OCI-LY7 (cell line): ENCODE measurements at regions not wholly inside any gene's neighbourhood (a gene's known extent, or its start where the extent isn't known, plus 50 kb on each side); places are given as distances from the start of the nearest gene placed in this dataset.

ENCODE experiments used
- BruUV-seq: library from RNA; stranded (reverse); fragments of 400-500 nt; replicated peaks from 2 replicates; lab custom pipeline; 2021; lab: Mats Ljungman, UMichigan
- CTCF ChIA-PET: fragments of 300-600 bp; sonication (Branson Sonifier 250); formaldehyde crosslinking; loops from one replicate; lab custom pipeline; 2022; ENCODE audit warnings: antibody characterized with exemption; ENCODE audit not compliant: unreplicated experiment; lab: Charles Lee
- POLR2A ChIA-PET: fragments of 300-600 bp; sonication (Branson Sonifier 250); formaldehyde crosslinking; loops from one replicate; lab custom pipeline; 2022; ENCODE audit warnings: antibody characterized with exemption; lab: Charles Lee
- DNase-seq: peaks from one replicate; pipeline ENCODE4 v3.0.0-alpha.2; 2015; ENCODE audit warnings: low spot score
- H2AFZ ChIP-seq: fragments of 200-600 bp; sonication (generic), shearing (Covaris generic); 2 replicates; pipeline ENCODE4 v1.6.1; 2014; ENCODE audit warnings: mild to moderate bottlenecking, antibody characterized with exemption, low read length, moderate library complexity
- H3K27ac ChIP-seq: fragments of 200-600 bp; sonication (generic); 2 replicates; pipeline ENCODE4 v1.5.1; 2014; ENCODE audit warnings: mixed run types, low read depth, mild to moderate bottlenecking, moderate library complexity, low read length, inconsistent platforms; ENCODE audit not compliant: poor library complexity, severe bottlenecking
- H3K36me3 ChIP-seq: fragments of 200-600 bp; sonication (generic); 2 replicates; pipeline ENCODE4 v1.6.1; 2014; ENCODE audit warnings: mild to moderate bottlenecking, antibody characterized with exemption, low read length, moderate library complexity, mixed read lengths; ENCODE audit not compliant: insufficient read depth
- H3K4me1 ChIP-seq: fragments of 200-600 bp; sonication (generic); 2 replicates; pipeline ENCODE4 v1.5.1; 2014; ENCODE audit warnings: mild to moderate bottlenecking, low read length; ENCODE audit not compliant: insufficient read depth, poor library complexity, severe bottlenecking
- H3K4me2 ChIP-seq: fragments of 200-600 bp; sonication (generic); 2 replicates; pipeline ENCODE4 v1.6.1; 2014; ENCODE audit warnings: mild to moderate bottlenecking, low read length
- H3K4me3 ChIP-seq: fragments of 200-600 bp; sonication (generic); 2 replicates; pipeline ENCODE4 v1.5.1; 2014; ENCODE audit warnings: mild to moderate bottlenecking, low read depth, low read length; ENCODE audit not compliant: poor library complexity, severe bottlenecking
- H3K79me2 ChIP-seq: fragments of 200-600 bp; sonication (generic); 2 replicates; pipeline ENCODE4 v1.6.1; 2016; ENCODE audit warnings: low read depth, mild to moderate bottlenecking, low read length, moderate library complexity, mixed read lengths; ENCODE audit not compliant: insufficient read depth
- H3K9me2 ChIP-seq: fragments of 200-600 bp; sonication (generic); 2 replicates; pipeline ENCODE4 v1.6.1; 2016; ENCODE audit warnings: mild to moderate bottlenecking, low read length, mixed read lengths; ENCODE audit not compliant: insufficient read depth
- H3K9me3 ChIP-seq: fragments of 200-600 bp; sonication (generic); 2 replicates; pipeline ENCODE4 v1.6.1; 2014; ENCODE audit warnings: mild to moderate bottlenecking, mixed run types, low read length, mixed read lengths
- H4K20me1 ChIP-seq: fragments of 200-600 bp; sonication (generic); 2 replicates; pipeline ENCODE4 v1.6.1; 2014; ENCODE audit warnings: mild to moderate bottlenecking, antibody characterized with exemption, low read length, moderate library complexity, mixed read lengths; ENCODE audit not compliant: insufficient read depth
- EZH2phosphoT487 ChIP-seq: fragments of 200-600 bp; sonication (generic); IDR thresholded peaks from 2 replicates; pipeline ENCODE4 v1.6.1; 2018; ENCODE audit warnings: low read depth, borderline replicate concordance, mild to moderate bottlenecking, mixed run types, antibody characterized with exemption, low read length, moderate library complexity, mixed read lengths
- intact Hi-C: fragments of 100-400 bp; cut with micrococcal nuclease; formaldehyde crosslinking; loops from one replicate; pipeline ENCODE4 v1.10.0; 2022; ENCODE audit not compliant: unreplicated experiment
- TF ChIP-seq, protein P1 (sequence below): fragments of 200-600 bp; sonication (generic); conservative IDR thresholded peaks from 2 replicates; pipeline ENCODE4 v1.5.1; 2014; ENCODE audit warnings: mild to moderate bottlenecking, antibody characterized with exemption, low read length, moderate library complexity, mixed read lengths

DNA sequence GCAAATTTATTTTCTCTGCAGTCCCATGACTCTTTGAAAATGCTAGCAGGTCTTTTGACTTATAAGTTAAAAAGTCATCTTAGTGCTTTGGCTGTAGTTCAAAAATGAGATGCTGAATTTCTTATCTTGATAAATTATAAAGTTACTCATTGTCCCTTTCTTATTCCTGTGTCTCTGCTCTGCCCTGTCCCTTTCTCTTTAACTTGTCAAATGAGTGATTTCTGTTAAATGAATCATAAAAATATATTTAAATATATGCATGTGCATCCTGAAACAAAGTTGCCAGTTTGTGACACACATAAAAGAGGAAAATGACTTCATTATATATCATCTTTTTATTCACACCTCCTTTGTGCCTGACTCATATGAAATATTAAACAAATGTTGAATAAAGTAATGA lies 1097.3 kb upstream of the EPHA6 start:
- POLR2A ChIA-PET: no interaction called here
- TF ChIP-seq, protein P1, sequence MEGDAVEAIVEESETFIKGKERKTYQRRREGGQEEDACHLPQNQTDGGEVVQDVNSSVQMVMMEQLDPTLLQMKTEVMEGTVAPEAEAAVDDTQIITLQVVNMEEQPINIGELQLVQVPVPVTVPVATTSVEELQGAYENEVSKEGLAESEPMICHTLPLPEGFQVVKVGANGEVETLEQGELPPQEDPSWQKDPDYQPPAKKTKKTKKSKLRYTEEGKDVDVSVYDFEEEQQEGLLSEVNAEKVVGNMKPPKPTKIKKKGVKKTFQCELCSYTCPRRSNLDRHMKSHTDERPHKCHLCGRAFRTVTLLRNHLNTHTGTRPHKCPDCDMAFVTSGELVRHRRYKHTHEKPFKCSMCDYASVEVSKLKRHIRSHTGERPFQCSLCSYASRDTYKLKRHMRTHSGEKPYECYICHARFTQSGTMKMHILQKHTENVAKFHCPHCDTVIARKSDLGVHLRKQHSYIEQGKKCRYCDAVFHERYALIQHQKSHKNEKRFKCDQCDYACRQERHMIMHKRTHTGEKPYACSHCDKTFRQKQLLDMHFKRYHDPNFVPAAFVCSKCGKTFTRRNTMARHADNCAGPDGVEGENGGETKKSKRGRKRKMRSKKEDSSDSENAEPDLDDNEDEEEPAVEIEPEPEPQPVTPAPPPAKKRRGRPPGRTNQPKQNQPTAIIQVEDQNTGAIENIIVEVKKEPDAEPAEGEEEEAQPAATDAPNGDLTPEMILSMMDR: no peak
- TF ChIP-seq EZH2phosphoT487: no peak
- no TSS peak for BruUV-seq

DNA sequence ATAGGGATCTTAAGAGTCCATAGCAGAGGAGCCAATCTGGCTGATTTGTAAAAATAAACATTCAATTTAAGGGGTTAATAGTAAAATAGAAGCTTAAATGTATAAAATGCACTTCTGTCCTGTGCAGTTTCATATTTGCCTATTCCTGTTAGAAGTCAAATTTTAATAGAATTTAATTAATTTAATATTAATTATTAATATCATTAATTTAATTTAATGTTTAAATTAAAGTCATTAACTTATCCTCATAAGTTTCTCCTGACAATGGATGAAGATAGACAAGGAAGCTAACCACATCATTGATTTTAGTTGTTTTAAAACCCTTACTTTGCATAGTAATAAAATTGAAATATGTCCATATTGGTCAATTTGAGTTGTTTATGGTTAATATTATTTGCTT lies 1096.2 kb upstream of the EPHA6 start:
- no TSS peak for BruUV-seq
- no peak for DNase-seq
- intact Hi-C loops: no loop called here
- H3K36me3 ChIP-seq: no peaks in the 10 kb centered on the region
- H2AFZ ChIP-seq: no peak overlapping the region
- ChIA-PET CTCF (no interaction called here), POLR2A (interaction anchor here (0.7 kb wide), 1 partner anchor 20 kb away, joined by 3 read pairs; no protein-coding TSS in a partner anchor)
- H3K4me2 ChIP-seq: no peak overlapping the region
- no peaks in the 10 kb centered on the region for H3K9me2 ChIP-seq
- no peak overlapping the region for H3K27ac ChIP-seq
- H3K79me2 ChIP-seq: no peaks in the 10 kb centered on the region
- no peak overlapping the region for H3K4me3 ChIP-seq
- TF ChIP-seq, protein P1: no peak
- TF ChIP-seq EZH2phosphoT487: no peak
- no peaks in the 10 kb centered on the region for H3K9me3 ChIP-seq
- H4K20me1 ChIP-seq: no peaks in the 10 kb centered on the region
- H3K4me1 ChIP-seq: no peaks in the 10 kb centered on the region

More for the DNA sequence above, 1097.3 kb upstream of the EPHA6 start:
- Histone ChIP-seq H3K4me2 (no peak overlapping the region), H3K36me3 (no peaks in the 10 kb centered on the region), H3K9me3 (no peaks in the 10 kb centered on the region), H3K4me3 (no peak overlapping the region), H2AFZ (no peak overlapping the region), H4K20me1 (no peaks in the 10 kb centered on the region), H3K79me2 (no peaks in the 10 kb centered on the region), H3K27ac (no peak overlapping the region), H3K4me1 (no peaks in the 10 kb centered on the region), H3K9me2 (no peaks in the 10 kb centered on the region)
- CTCF ChIA-PET: no interaction called here
- no peak for DNase-seq
- intact Hi-C loops: no loop called here

DNA sequence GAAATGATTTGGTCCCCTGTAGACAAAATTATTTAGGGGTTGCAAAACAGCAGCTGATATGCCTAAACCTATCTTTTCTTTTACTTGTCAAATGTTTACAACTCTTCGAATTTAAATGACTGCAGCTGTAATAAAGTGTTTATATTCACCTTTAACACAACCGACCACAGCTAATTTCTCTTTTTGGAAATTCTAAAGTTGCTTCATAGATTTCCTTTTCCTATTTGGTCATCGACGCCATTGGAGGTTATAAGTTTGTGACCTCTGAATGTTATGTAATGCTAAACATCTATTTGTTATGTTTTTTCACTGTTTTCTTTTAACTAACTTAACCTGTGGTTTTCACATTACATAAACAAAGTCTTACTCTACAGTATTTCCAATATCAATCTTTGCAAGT lies 1094.9 kb upstream of the EPHA6 start:
- intact Hi-C loops: no loop called here
- BruUV-seq: no TSS peak
- Histone ChIP-seq H3K4me2 (no peak overlapping the region), H3K36me3 (no peaks in the 10 kb centered on the region), H2AFZ (no peak overlapping the region), H3K27ac (no peak overlapping the region), H3K9me2 (no peaks in the 10 kb centered on the region), H3K4me3 (no peak overlapping the region), H4K20me1 (no peaks in the 10 kb centered on the region), H3K79me2 (no peaks in the 10 kb centered on the region), H3K9me3 (no peaks in the 10 kb centered on the region), H3K4me1 (no peaks in the 10 kb centered on the region)
- TF ChIP-seq, protein P1: no peak
- TF ChIP-seq EZH2phosphoT487: no peak
- ChIA-PET POLR2A (interaction anchor here (1.0 kb wide), 1 partner anchor 32 kb away, joined by 3 read pairs; no protein-coding TSS in a partner anchor), CTCF (no interaction called here)
- DNase-seq: no peak
